ENCODE measurements at regions not wholly inside any gene's neighbourhood (a gene's known extent, or its start where the extent isn't known, plus 50 kb on each side); places are given as distances from the start of the nearest gene placed in this dataset.
"Not testable (repeated sequence)": the region's sequence is repeated elsewhere in the genome, so short reads cannot be mapped to it uniquely, and the experiment has no call there.

GRCh38 chr2:210762604-210763588, 206.5 kb downstream of the CPS1 start:
- Histone ChIP-seq H3K27ac (no peak overlapping the region), H3K36me3 (no peaks in the 10 kb centered on the region), H3K27me3 (no peaks in the 10 kb centered on the region), H3K4me3 (no peak overlapping the region), H3K9me3 (no peaks in the 10 kb centered on the region), H3K4me1 (no peaks in the 10 kb centered on the region)
- no peak for DNase-seq
- WGBS, 5 donors: 74 to 90% (median 76%) methylated on average over 9 of the region's 9 CpGs
- intact Hi-C loops (cut with DNase I; ENCODE audit: low total_unique reads): no loop called here
- TF ChIP-seq CTCF (IDR thresholded peaks at IDR 0.05) (no peak), EP300 (IDR thresholded peaks at IDR 0.05) (no peak), POLR2A (IDR thresholded peaks at IDR 0.05) (no peak), POLR2AphosphoS5 (IDR thresholded peaks at IDR 0.05) (no peak)

- intact Hi-C loops (cut with DNase I; ENCODE audit: low total_unique reads): no loop called here
- Histone ChIP-seq H3K36me3 (no peaks in the 10 kb centered on the region), H3K27ac (no peak overlapping the region), H3K27me3 (no peaks in the 10 kb centered on the region), H3K9me3 (peaks cover 0 to 6% (median 0%) of the 10 kb centered on the region in 4 donors), H3K4me1 (no peaks in the 10 kb centered on the region), H3K4me3 (no peak overlapping the region)
- DNase-seq: no peak
- TF ChIP-seq POLR2AphosphoS5 (IDR thresholded peaks at IDR 0.05) (no peak), CTCF (IDR thresholded peaks at IDR 0.05) (no peak), POLR2A (IDR thresholded peaks at IDR 0.05) (no peak), EP300 (IDR thresholded peaks at IDR 0.05) (no peak)
- WGBS, 5 donors: 89 to 90% (median 90%) methylated on average over 5 of the region's 5 CpGs
Measured at GRCh38 chr2:210768329-210768910, 212.0 kb downstream of the CPS1 start.

GRCh38 chr2:210776756-210777155, 220.4 kb downstream of the CPS1 start:
- intact Hi-C loops (cut with DNase I; ENCODE audit: low total_unique reads): no loop called here

GRCh38 chr2:210782222-210782621, 225.8 kb downstream of the CPS1 start:
- TF ChIP-seq POLR2A (IDR thresholded peaks at IDR 0.05) (no peak), POLR2AphosphoS5 (IDR thresholded peaks at IDR 0.05) (no peak), EP300 (IDR thresholded peaks at IDR 0.05) (no peak), CTCF (IDR thresholded peaks at IDR 0.05) (no peak)
- H3K27ac ChIP-seq: no peak overlapping the region
- no peak for DNase-seq
- no peaks in the 10 kb centered on the region for H3K4me1 ChIP-seq
- H3K36me3 ChIP-seq: no peaks in the 10 kb centered on the region
- H3K4me3 ChIP-seq: no peak overlapping the region
- no peaks in the 10 kb centered on the region for H3K9me3 ChIP-seq
- WGBS, 5 donors: 45 to 75% (median 50%) methylated on average over 3 of the region's 3 CpGs
- intact Hi-C loops (cut with DNase I; ENCODE audit: low total_unique reads): no loop called here
- no peaks in the 10 kb centered on the region for H3K27me3 ChIP-seq

More at GRCh38 chr2:210776756-210777155, 220.4 kb downstream of the CPS1 start:
- Histone ChIP-seq H3K4me1 (no peaks in the 10 kb centered on the region), H3K27me3 (no peaks in the 10 kb centered on the region), H3K36me3 (no peaks in the 10 kb centered on the region), H3K9me3 (no peaks in the 10 kb centered on the region), H3K4me3 (no peak overlapping the region), H3K27ac (no peak overlapping the region)
- no peak for DNase-seq
- TF ChIP-seq CTCF (IDR thresholded peaks at IDR 0.05): no peak
- TF ChIP-seq POLR2A (IDR thresholded peaks at IDR 0.05): no peak
- TF ChIP-seq POLR2AphosphoS5 (IDR thresholded peaks at IDR 0.05): no peak
- TF ChIP-seq EP300 (IDR thresholded peaks at IDR 0.05): no peak

- H3K27me3 ChIP-seq; H3K4me3 ChIP-seq; DNase-seq; intact Hi-C loops (cut with DNase I; ENCODE audit: low total_unique reads); H3K9me3 ChIP-seq; H3K27ac ChIP-seq; H3K36me3 ChIP-seq; H3K4me1 ChIP-seq: not testable (repeated sequence)
- WGBS, 5 donors: 87 to 94% (median 92%) methylated on average over 4 of the region's 4 CpGs
Measured at GRCh38 chr2:210787831-210788230, 231.4 kb downstream of the CPS1 start.

Data from stomach (tissue), 8 donors.